Stimulated activated CD8-positive, alpha-beta memory T cell treated with anti-CD3 and anti-CD28 coated beads, Interleukin-7, amount 100 ng/mL, for 4 hours (primary cell): ENCODE measurements at regions not wholly inside any gene's neighbourhood (a gene's known extent, or its start where the extent isn't known, plus 50 kb on each side); places are given as distances from the start of the nearest gene placed in this dataset.
"Not testable (repeated sequence)": the region's sequence is repeated elsewhere in the genome, so short reads cannot be mapped to it uniquely, and the experiment has no call there.

Experiments
- DNase-seq, 2 donors: peaks; one replicate each; pipeline ENCODE4 v3.0.0-alpha.2; 2020; ENCODE audit warnings: low read depth in 2 of 2

- no peak for DNase-seq
Observed at GRCh38 chr12:45490232-45490881, 239.1 kb upstream of the ARID2 start.

- no peak for DNase-seq
Observed at GRCh38 chr12:45494279-45494678, 235.2 kb upstream of the ARID2 start.

- DNase-seq: no peak
Observed at GRCh38 chr12:45498645-45499044, 230.9 kb upstream of the ARID2 start.

GRCh38 chr12:45502481-45503128 is 226.9 kb upstream of the ARID2 start:
- no peak for DNase-seq

GRCh38 chr12:45503899-45504298 is 225.6 kb upstream of the ARID2 start:
- no peak for DNase-seq

GRCh38 chr12:45504316-45505010 is 225.0 kb upstream of the ARID2 start:
- no peak for DNase-seq

GRCh38 chr12:45509187-45509586 is 220.3 kb upstream of the ARID2 start:
- DNase-seq: peak in 1 of 2 donors; percentile 5

GRCh38 chr12:45509621-45510020 is 219.9 kb upstream of the ARID2 start:
- no peak for DNase-seq

- DNase-seq: no peak
Observed at GRCh38 chr12:45517381-45517780, 212.1 kb upstream of the ARID2 start.

- DNase-seq: peak; percentile 33 to 35
Observed at GRCh38 chr12:45518291-45519235, 210.9 kb upstream of the ARID2 start.

- DNase-seq: no peak
Observed at GRCh38 chr12:45522227-45522626, 207.3 kb upstream of the ARID2 start.

- DNase-seq: not testable (repeated sequence)
Observed at GRCh38 chr12:45526823-45527222, 202.7 kb upstream of the ARID2 start.

GRCh38 chr12:45532113-45532512 is 197.4 kb upstream of the ARID2 start:
- no peak for DNase-seq

GRCh38 chr12:45535610-45536180 is 193.8 kb upstream of the ARID2 start:
- DNase-seq: no peak

- no peak for DNase-seq
Observed at GRCh38 chr12:45536284-45536683, 193.2 kb upstream of the ARID2 start.

GRCh38 chr12:45540661-45541341 is 188.7 kb upstream of the ARID2 start:
- DNase-seq: no peak

GRCh38 chr12:45543887-45544286 is 185.6 kb upstream of the ARID2 start:
- DNase-seq: peak; percentile 2 to 32

GRCh38 chr12:45546545-45546944 is 183.0 kb upstream of the ARID2 start:
- DNase-seq: no peak

- no peak for DNase-seq
Observed at GRCh38 chr12:45547132-45547531, 182.4 kb upstream of the ARID2 start.

GRCh38 chr12:45547822-45548221 is 181.7 kb upstream of the ARID2 start:
- no peak for DNase-seq

- DNase-seq: no peak
Observed at GRCh38 chr12:45548426-45548825, 181.1 kb upstream of the ARID2 start.
